ENCODE measurements at regions not wholly inside any gene's neighbourhood (a gene's known extent, or its start where the extent isn't known, plus 50 kb on each side); places are given as distances from the start of the nearest gene placed in this dataset.

- no peak for TF ChIP-seq ZNF121 (CRISPR knock-in tag; IDR thresholded peaks at IDR 0.05)
- no peak for TF ChIP-seq CTCF (IDR thresholded peaks at IDR 0.05)
- TF ChIP-seq E2F5 (CRISPR knock-in tag; IDR thresholded peaks at IDR 0.05), result no peak
- no peak for TF ChIP-seq JUN (CRISPR knock-in tag; IDR thresholded peaks at IDR 0.05)
- TF ChIP-seq NFE2L1 (CRISPR knock-in tag; IDR thresholded peaks at IDR 0.05), result no peak
- no peak for TF ChIP-seq ZBTB43 (CRISPR knock-in tag; IDR thresholded peaks at IDR 0.05)
- no peak for TF ChIP-seq ZNF263 (CRISPR knock-in tag; IDR thresholded peaks at IDR 0.05; ENCODE audit: low read depth)
- no peak for TF ChIP-seq NR2C2 (CRISPR knock-in tag; IDR thresholded peaks at IDR 0.05)
- no peak for TF ChIP-seq IRF1 (CRISPR knock-in tag; IDR thresholded peaks at IDR 0.05)
- no peak for TF ChIP-seq ZNF219 (CRISPR knock-in tag; IDR thresholded peaks at IDR 0.05; ENCODE audit: borderline replicate concordance)
- TF ChIP-seq CREB1 (CRISPR knock-in tag; IDR thresholded peaks at IDR 0.05), result no peak
- no peak for TF ChIP-seq PRDM15 (CRISPR knock-in tag; IDR thresholded peaks at IDR 0.05)
Observed at GRCh38 chr10:77707570-77707969, 70.0 kb upstream of the KCNMA1 start.

Measured in WTC11 (cell line).